Iris pigment epithelial cell (primary cell): ENCODE measurements at regions not wholly inside any gene's neighbourhood (a gene's known extent, or its start where the extent isn't known, plus 50 kb on each side); places are given as distances from the start of the nearest gene placed in this dataset.
A peak's percentile ranks its signal among the peaks of the same experiment; 100 is the strongest.
"Not testable (repeated sequence)": the region's sequence is repeated elsewhere in the genome, so short reads cannot be mapped to it uniquely, and the experiment has no call there.

Experiments
- DNase-seq: peaks from one replicate; pipeline ENCODE4 v3.0.0-alpha.2; 2011; ENCODE audit warnings: low read depth

DNA sequence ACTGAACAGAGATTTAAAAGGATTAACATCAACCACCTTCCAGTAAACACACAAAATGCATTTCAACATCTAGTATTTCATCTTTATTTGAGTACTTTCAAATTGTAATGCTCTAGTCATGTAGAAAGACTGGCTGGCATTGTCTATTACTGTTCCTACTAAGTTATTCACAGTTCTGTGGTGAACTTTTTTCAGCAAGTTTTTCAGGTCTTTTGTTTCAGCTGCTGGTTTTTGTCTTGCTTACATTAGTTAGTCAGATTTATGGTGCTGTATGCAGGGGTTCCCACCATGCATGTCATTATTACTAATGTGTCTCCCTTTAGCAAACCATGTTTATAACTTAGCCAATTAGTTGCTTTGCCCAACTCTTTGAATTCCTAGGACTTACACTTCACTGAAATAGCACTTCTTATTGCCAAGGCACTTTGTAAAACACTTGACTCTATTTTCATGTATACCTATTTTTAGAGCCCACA lies 253.4 kb upstream of the KITLG start:
- DNase-seq, result peak; percentile 79

DNA sequence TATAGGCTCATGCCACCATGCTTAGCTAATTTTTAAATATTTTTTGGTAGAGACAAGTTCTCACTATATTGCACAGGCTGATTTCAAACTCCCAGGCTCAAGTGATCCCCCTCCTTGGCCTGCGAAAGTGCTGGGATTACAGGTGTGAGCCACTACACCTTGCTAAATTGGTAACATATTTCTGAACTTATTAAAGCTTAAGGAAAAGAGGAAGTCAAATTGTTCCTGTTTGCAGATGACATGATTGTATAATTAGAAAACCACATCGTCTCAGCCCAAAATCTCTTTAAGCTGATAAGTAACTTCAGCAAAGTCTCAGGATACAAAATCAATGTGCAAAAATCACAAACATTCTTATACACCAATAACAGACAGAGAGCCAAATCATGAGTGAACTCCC lies 248.3 kb upstream of the KITLG start:
- DNase-seq, result not testable (repeated sequence)

DNA sequence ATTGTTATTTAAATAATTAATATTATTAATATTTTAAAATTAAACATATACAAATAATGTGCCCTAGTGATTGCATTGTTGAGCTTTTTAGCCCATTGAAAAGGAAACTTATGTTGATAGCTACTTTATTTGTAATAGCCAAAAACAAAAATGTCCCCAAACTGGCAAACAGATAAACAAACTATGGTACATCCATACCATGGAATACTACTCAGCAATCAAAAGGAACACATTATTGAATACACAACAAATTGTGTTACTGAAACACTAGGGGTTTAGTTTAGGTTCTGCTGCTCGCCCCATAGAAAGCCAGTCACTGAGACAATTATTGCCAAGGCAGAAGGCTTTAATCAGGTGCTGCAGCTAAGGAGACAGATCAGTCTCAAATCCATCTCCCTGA lies 239.7 kb upstream of the KITLG start:
- no peak for DNase-seq

DNA sequence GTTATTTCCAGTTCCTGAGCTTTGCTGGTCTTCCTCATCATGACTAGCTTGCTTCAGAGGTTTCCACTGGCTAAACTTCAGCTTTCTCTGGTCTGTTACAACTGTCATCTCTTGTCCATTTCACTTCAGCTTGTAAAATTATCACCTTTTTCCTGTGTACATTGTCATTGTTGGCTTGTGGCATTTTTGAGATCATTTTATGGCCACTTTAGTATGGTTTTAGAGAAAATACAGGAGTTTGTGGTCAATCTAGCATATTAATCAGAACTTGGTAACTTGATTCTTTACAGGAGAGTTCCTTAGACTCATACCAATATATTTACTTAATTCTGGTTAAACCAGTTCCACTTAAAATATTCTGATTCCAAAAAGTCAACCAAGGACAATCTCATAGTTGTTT lies 235.9 kb upstream of the KITLG start:
- no peak for DNase-seq

DNA sequence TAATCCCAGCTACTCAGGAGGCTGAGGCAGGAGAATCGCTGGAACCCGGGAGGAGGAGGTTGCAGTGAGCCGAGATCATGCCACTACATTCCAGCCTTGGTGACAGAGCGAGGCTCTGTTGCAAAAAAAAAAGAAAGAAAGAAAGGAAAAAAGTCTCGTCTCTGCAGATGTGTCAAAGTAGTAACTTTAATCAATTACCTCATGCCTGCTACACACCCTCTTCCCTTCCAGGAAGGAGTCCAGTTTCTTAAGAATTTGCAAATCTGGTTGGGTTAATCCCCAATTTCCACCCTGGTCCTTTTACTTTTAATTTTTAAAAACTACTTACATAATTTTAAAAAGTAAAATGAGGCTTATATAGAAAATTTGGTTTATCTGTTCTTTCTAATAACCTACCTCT lies 234.5 kb upstream of the KITLG start:
- no peak for DNase-seq

DNA sequence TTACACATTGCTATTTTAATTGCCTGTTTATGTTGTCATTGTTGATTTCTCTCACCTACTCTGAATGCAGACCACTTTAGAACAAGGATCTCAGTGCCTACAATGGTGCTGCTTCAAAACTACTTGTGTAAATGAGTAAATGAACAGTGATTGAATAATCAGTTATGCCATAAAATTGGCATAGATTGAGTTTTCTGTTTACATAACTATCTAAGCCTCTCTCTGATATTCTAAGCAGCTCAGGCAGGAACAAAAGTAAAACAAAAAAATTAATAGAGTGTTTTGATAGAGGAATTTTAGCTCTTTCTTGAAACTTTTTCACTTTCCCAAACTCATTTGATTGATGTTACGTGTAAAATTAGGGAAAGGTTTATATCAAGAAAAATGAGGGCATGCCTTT lies 232.3 kb upstream of the KITLG start:
- no peak for DNase-seq

DNA sequence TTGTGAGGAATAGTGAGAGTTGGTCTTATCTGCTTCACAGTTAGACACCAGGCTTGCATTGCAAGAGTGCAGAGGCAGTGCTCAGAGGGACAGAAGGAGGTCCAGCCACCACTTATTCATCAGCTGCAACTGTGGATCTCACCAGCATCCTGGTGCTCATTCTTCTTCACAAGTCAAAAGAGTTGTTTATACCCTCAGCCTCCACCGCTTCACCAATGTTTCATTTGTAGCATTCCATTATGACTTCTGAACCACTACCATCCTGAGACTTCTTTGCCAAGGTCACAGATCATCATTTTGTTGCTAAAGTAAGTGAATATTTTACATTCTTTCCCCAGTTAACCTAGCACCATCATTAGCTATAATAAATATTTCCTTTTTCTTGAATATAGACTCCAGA lies 230.5 kb upstream of the KITLG start:
- DNase-seq, result peak; percentile 60

DNA sequence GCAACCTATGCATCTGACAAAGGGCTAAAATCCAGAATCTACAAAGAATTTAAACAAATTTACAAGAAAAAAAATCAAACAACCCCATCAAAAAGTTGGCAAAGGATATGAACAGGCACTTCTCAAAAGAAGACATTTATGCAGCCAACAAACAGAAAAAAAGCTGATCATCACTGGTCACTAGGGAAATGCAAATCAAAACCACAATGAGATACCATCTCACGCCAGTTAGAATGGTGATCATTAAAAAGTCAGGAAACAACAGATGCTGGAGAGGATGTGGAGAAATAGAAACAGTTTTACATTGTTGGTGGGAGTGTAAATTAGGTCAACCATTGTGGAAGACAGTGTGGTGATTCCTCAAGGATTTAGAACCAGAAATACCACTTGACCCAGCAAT lies 229.6 kb upstream of the KITLG start:
- DNase-seq, result not testable (repeated sequence)

DNA sequence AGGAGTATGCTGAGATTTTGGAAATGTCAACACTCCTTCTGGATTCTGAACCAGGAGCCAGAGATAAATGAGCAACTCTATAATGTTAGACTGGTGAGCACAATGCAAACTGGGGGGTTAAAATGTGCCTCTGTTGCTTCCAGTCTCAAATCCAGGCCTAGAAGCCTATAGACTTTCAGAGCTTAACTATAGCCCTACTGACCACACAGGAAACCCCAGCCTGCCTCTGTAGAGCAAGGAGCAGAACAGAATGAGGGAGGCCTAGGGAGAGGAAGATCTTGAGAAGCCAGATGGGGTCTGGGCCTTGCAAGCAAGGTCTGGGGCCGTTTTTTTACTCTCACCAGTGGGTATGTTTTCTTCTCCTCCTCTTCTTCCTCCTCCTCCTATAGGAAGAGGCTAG lies 225.4 kb upstream of the KITLG start:
- DNase-seq, result peak; percentile 23

DNA sequence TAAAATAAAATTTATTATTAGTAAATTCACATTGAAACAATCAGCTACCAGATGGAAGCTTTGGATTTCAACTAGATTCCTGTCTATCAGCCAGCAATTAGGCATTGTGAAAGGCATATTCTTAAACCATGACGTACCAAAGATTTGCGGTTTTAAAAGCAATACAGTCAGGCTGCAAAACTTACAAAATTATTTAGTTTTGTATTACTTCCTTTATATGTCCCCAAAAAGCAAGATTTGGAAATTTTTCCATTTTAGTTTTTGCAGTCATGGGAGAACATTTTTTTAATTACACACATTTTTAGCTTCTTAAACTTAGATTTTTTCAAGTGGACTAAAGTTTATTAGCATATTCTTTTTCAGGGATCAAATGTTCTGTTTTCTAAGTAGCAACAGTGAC lies 225.0 kb upstream of the KITLG start:
- DNase-seq, result no peak

DNA sequence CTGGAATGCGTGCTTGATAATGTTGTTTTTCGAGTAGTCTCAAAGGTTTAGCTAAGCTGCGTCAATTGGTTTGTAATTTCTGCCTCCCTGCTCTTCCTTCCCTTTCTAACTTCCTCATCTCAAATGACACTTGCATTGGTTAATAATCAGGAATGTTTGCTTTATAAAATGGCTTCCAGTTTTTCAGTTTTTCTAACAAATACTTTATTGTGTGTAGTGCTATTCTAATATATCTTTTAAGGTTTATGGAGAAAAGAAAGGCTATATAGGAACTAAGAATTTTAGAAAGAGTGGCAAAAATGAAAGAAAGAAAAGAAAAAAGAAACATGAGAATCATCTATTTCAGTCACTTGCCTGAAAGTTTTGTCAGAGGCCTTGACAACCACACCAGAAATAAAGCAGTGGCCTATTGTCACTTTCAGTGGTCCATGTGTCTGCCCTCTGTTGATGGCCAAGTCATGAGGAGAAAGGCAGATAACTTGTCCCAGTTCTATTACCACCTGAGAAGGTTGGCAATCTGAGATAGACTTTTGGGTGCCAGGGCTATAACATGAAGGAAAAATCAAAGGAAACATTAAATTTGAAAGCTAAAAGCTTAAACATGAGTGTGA lies 221.9 kb upstream of the KITLG start:
- peak; percentile 33 for DNase-seq

DNA sequence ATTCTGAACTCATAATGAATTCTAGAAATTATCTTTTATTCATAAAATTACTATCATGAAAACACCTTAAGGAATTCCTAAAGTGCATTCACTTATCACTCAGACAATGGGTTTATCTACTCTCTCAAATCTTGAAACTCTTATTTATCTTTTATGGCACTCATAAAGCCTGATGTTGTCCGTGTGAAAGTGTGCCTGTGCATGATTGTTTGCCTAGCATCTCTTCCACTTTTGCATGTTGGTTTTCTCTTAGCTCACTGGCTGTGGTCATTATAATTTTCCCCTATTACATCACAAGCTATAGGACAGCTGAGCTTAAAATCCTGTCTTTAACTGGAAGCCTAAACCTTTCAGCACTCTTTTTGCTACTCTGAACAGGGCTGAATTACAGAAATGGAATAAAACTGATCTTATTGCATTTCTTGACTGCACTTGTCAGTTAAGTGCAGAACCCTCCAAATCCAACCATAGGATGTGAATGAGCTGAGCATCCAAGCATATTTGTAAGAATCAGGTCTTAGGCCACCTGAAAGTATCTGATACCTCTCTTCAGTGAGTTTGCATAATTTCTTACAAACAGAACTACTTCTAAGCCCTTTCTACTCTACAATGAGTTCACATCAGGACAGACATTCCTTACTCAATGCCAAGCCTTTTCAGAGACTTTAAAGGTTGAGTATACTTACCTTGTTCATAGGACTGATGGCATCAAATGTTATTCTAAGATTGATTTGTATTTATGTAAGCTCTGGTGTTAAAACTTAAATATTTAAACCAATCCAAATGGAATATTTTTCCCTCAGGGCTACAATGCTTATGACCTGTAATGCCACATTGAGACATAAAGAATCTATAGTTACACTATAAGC lies 221.2 kb upstream of the KITLG start:
- DNase-seq, result no peak

DNA sequence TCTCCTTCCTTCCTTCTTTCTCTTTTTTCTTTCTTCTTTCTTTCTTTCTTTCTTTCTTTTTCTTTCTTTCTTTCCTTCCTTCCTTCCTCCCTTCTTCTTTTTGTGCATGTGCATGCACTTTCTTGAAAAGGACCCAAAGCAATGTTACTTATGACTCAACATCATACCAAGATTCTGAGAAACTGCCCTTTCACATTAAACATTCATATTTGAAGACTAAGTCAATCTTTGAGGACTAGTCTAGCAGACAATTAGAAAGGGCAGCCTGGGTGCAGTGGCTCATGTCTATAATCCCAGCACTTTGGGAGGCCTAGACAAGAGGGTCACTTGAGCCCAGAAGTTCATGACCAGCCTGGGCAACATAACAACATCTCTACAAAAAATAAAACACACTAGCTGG lies 212.8 kb upstream of the KITLG start:
- DNase-seq, result peak; percentile 79

DNA sequence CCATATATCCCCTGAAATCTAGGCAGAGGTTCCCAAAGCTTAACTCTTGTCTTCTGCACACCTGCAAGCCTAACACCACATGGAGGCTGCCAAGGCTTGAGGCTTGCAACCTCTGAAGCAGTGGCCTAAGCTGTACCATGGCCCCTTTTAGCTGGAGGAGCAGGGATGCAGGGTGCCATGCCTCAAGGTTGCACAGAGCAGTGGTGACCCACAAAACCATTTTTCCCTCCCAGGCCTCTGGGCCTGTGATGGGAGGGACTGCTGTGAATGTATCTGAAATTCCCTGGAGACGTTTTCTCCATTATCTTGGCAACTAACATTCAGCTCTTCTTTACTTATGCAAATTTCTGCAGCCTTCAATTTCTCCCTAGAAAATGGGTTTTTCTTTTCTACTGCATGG lies 210.0 kb upstream of the KITLG start:
- no peak for DNase-seq

DNA sequence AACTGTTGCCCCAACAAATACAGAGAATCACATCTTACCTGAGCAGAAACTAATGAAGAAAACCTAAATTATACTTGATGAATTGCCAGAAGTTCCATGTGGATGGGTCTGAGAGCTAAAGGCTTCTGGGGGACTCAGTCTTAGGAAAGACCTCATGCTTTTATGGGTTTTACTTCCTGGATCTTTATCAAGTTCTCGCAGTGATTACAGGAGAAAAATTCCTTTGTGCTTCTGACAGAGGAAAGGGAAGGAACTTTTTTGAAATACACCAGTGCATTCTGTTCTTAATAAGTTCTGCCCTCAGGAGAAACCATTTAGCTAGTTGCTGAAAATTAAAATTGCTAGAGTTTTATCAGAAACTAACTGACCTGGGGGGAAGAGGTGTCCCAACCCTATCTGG lies 203.9 kb upstream of the KITLG start:
- DNase-seq, result no peak

DNA sequence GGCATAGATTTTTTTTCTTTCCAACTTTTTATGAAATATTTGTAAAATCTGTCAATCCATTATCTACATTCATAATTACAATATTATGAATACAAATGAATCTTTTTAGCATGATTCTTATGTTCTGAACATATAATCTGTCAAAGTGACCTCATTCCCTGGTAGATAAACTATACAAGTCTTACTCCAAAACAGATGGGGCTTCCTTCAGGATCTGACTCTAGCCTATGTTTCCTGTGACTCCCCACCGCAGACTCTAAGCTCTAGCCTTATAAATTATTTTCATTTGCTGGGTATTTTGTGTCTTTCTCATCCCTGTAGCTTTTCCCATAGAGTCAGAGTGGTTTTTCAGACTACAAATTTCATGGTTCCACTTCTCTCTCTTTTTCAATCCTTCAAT lies 202.1 kb upstream of the KITLG start:
- peak; percentile 41 for DNase-seq

DNA sequence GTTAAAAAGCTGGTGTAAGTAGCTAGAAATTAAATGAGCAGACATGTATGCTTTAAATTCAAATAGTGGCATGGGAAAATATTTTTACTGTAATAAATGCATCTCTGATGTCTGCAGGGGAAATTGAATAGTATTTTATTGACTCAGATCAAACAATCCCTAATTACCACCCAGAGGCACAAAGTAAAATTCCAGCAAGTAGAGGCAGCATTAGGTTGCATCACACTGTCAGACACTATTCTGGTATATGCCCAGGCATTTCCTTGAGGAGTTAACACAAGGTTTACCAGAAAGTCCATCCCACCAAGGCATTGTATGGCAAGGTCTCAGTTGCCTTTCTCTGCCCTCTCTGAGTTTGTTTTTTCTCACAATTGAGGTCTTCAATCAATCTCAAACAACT lies 201.6 kb upstream of the KITLG start:
- DNase-seq, result peak; percentile 46

DNA sequence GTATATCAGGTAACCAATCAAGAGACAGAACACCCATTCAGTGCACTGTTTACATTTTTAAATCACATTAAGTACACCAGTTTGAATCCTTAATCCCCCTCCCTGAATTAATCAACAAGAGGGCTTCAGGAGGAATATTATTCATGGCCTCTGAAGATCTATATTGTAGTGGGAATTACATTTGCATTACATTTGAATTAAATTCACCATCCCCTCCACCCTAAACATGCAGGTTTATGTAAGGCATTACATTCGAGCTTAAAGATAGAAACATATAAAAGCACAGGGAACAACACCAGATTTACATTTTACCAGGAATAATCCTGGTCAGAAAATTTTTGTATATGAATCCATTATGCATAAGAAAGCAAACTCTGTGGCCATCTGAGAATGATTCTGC lies 197.8 kb upstream of the KITLG start:
- DNase-seq, result no peak

DNA sequence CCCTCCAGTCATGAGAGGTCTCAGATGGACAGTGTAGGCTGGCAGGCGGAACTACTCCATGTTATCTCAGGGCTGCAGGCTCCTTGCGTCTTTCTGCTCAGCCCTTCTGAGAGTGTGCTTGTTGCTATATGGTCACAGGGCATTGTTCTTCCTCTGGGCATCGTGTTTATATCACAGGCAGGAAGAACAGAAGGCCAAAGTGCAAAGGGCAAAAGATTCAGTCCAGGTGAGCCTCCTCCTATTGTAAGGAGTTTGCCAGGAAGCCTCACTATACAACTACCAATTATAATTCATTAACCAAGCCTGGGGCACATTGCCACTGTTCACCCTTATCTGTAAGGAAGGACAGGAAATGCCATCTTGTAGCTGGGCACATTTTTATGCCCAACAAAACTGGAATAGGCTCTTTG lies 195.5 kb upstream of the KITLG start:
- DNase-seq, result no peak

DNA sequence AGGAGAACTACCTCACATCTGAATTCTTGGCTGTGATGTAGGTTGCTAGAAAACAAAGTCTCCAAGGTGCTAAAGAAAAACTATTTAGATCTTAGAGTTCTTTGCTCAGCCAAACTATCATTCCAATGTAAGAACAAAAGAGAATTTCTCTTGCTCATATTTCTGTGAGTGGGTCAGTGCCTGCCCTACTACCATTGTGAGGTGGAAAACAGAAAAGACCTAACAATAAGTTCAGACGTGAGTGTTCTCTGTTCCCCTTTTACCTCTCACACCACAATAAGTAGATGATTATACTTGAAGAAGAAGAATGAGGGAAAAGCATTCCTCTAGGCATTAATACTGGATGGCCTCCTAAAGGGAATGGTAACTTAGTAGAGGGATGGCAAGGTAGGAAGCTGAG lies 187.4 kb upstream of the KITLG start:
- no peak for DNase-seq

DNA sequence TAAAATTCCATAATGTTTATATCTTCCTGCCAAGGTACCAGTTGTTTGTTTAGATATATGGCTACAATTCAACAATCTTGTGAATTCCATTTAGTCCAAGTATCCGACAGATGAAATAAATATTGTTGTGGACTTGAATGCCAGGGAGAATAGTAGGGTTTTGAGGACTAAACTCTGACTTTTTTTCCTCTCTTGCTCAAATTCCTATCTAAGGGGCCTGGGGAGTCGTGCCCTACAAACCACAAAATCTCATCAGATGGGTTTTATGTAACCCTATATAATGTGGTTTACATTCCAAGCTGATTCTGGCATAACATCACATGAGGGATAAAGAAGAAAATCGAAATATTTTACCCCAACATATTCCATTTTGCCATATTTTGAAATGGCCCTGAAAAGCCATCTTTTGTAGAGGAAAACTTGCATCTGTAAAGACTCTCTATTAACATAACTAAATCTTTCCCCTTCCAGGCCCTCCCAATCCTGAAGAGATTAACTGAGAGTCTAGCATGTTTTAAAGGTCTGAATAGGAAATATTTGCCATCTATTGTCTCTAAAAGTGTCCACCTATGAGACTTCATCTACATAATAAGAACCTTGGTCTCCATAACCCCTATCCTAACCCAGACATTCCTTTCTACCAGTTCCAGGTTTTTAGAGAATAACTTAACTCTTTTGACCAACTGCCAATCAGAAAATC lies 184.7 kb upstream of the KITLG start:
- peak; percentile 55 for DNase-seq

DNA sequence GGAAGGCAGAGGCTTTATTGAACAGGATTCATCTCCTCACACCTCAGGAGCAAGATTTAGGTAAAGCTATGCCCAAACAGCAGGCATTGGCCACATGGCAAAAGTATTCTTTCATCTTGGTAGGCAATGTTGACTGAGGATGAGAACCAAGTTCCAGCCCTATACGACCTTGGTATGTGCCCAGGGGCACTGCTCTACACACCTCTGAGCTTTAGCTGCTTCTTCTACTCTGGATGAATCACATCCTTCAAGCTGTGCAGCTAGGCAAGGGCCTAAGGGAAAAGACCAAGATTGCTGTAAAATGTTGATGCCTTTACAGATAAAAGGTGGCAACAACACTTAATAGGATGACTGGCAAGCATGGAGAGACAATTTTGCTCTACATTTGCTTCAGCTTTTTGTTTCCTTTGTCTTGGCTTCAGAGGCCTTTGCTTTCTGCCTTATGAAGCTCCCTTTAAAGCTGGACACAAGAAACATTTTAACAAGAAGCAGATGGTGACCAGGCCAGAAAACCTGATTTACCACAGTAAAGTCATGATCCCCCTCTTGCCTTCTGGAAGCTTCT lies 183.3 kb upstream of the KITLG start:
- no peak for DNase-seq

DNA sequence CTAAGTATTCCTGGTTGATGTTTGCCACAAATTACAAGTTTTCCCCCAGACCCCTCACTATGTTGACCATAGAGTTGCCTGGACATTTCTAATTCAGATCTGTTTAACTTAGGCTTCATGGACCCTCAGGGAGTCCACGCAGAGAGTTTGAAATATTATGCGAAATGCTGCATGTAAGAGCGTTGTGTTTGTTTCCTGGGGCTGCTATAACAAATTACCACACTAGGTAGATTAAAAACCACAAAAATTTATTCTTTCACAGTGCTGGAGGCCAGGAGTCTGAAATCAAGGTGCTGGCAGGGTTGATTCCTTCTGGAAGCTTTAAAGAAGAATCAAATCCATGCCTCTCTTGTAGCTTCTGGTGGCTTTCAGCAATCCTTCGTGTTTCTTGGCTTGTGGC lies 177.9 kb upstream of the KITLG start:
- no peak for DNase-seq
